Spinal cord (tissue), 9 donors: ENCODE measurements at regions not wholly inside any gene's neighbourhood (a gene's known extent, or its start where the extent isn't known, plus 50 kb on each side); places are given as distances from the start of the nearest gene placed in this dataset.

Experiments
- DNase-seq, 6 donors: peaks; one replicate each; pipeline versions ENCODE4 v3.0.0 to v3.0.0-alpha.2; 2013 to 2015; ENCODE audit warnings: low spot score in 6 of 6, low read depth in 4 of 6
- H3K27ac ChIP-seq: one replicate; pipeline ENCODE4 v1.5.1; 2013; ENCODE audit warnings: low read depth, low read length, control low read depth
- H3K27me3 ChIP-seq: one replicate; pipeline ENCODE4 v1.6.1; 2013; ENCODE audit warnings: low read length; ENCODE audit not compliant: control insufficient read depth, insufficient read depth
- H3K36me3 ChIP-seq: one replicate; pipeline ENCODE4 v1.6.1; 2013; ENCODE audit warnings: low read length; ENCODE audit not compliant: control insufficient read depth, insufficient read depth
- H3K4me1 ChIP-seq: one replicate; pipeline ENCODE4 v1.6.1; 2013; ENCODE audit warnings: low read length; ENCODE audit not compliant: control insufficient read depth, insufficient read depth
- H3K4me3 ChIP-seq: one replicate; pipeline ENCODE4 v1.5.1; 2013; ENCODE audit warnings: low read depth, low read length, control low read depth
- H3K9me3 ChIP-seq: one replicate; pipeline ENCODE4 v1.6.1; 2013; ENCODE audit warnings: low read length; ENCODE audit not compliant: control insufficient read depth, insufficient read depth
- WGBS: methylation state at CpG from one replicate; pipeline ENCODE4 v1.1.5; 2013; ENCODE audit warnings: missing lambda C conversion rate; ENCODE audit not compliant: insufficient coverage; 5-methylcytosine and 5-hydroxymethylcytosine counted together
- donor health status: healthy.

GRCh38 chr2:168336786-168337388, 89.5 kb upstream of the STK39 start:
- Histone ChIP-seq H3K9me3 (no peaks in the 10 kb centered on the region), H3K27ac (no peak overlapping the region), H3K27me3 (no peaks in the 10 kb centered on the region), H3K4me3 (no peak overlapping the region), H3K36me3 (no peaks in the 10 kb centered on the region), H3K4me1 (no peaks in the 10 kb centered on the region)
- WGBS: 89% methylated on average over 6 of the region's 6 CpGs
- DNase-seq: no peak

GRCh38 chr2:168338292-168338691, 90.9 kb upstream of the STK39 start:
- WGBS: no CpG with 5 or more reads among the region's 3 CpGs

DNA sequence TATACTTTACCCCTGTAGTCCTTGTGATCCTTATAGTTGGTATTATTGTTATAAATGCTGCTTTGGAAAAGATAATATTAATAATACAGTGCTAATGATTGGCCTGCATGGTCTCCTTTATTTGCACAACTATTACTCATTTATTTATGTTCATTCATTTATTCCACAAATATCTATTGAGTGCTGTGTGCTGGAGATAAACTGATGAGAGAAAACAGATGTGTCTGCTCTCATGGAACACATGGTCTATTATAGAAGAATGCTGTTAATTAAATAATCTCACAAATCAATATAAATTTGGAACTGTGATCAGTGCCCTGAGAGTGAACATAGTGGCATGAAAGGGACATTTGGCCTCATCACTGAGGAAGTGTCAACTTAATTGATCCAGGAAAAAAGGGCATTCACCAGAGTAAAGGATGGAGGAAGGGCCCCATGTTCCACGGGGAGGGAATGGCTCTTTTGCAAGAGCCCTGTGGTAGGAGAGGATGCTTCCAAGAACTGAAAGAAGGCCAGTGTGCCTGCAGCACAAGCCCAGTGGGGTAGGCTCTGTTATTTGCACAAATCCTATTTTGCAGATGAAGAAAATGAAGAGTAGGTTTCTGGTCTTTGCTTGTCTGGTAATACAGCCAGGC, 91.5 kb upstream of the STK39 start:
- Histone ChIP-seq H3K27ac (no peak overlapping the region), H3K4me3 (no peak overlapping the region), H3K4me1 (no peaks in the 10 kb centered on the region), H3K27me3 (no peaks in the 10 kb centered on the region), H3K36me3 (no peaks in the 10 kb centered on the region), H3K9me3 (no peaks in the 10 kb centered on the region)
- WGBS: 25% methylated on average over 1 of the region's 1 CpG
- no peak for DNase-seq

More at GRCh38 chr2:168338292-168338691, 90.9 kb upstream of the STK39 start:
- Histone ChIP-seq H3K4me3 (no peak overlapping the region), H3K9me3 (no peaks in the 10 kb centered on the region), H3K4me1 (no peaks in the 10 kb centered on the region), H3K27ac (no peak overlapping the region), H3K27me3 (no peaks in the 10 kb centered on the region), H3K36me3 (no peaks in the 10 kb centered on the region)
- no peak for DNase-seq

DNA sequence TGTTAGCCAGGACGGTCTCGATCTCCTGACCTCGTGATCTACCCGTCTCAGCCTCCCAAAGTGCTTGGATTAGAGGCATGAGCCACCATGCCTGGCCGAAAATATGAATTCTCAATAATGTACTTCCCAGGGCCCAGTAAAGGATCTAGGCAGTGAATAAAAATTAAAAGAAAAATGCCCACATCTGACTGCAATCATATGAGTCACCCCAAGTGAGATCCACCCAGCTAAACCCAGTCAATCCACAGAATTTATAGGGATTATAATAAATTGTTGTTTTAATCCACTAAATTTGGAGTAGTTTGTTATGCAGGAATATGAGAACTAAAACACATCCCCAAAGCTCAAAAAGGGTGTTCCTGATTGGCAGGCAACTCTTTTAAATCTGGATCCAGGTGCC, 93.5 kb upstream of the STK39 start:
- Histone ChIP-seq H3K4me3 (no peak overlapping the region), H3K4me1 (no peaks in the 10 kb centered on the region), H3K9me3 (no peaks in the 10 kb centered on the region), H3K27ac (no peak overlapping the region), H3K27me3 (no peaks in the 10 kb centered on the region), H3K36me3 (no peaks in the 10 kb centered on the region)
- WGBS: no CpG with 5 or more reads among the region's 5 CpGs
- DNase-seq: no peak

GRCh38 chr2:168343586-168343985, 96.2 kb upstream of the STK39 start:
- WGBS: 100% methylated on average over 1 of the region's 5 CpGs

DNA sequence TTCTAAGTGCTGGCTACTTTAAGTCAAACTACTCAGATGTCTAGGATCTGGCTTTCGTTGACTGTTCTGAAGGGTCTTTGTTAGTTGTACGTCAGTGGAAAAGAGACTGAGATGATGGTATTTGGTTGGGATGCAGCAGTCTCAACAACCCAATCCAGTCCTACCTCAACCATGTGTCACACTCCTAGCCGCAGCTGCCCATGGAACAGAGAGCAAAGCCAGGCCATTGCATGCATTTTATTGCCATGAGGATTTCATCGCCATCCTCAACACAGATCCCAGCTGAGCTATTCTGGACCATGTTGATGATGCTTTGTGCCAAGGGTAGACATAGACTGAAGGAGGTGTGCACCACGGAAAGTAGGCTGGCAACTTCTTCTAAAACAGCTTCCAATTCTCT, 97.3 kb upstream of the STK39 start:
- WGBS: 100% methylated on average over 1 of the region's 5 CpGs
- Histone ChIP-seq H3K9me3 (no peaks in the 10 kb centered on the region), H3K27me3 (no peaks in the 10 kb centered on the region), H3K27ac (no peak overlapping the region), H3K4me1 (no peaks in the 10 kb centered on the region), H3K4me3 (no peak overlapping the region), H3K36me3 (no peaks in the 10 kb centered on the region)
- DNase-seq: no peak

More at GRCh38 chr2:168343586-168343985, 96.2 kb upstream of the STK39 start:
- no peaks in the 10 kb centered on the region for H3K4me1 ChIP-seq
- H3K27me3 ChIP-seq: no peaks in the 10 kb centered on the region
- no peak overlapping the region for H3K27ac ChIP-seq
- no peaks in the 10 kb centered on the region for H3K36me3 ChIP-seq
- no peak overlapping the region for H3K4me3 ChIP-seq
- no peaks in the 10 kb centered on the region for H3K9me3 ChIP-seq
- no peak for DNase-seq

DNA sequence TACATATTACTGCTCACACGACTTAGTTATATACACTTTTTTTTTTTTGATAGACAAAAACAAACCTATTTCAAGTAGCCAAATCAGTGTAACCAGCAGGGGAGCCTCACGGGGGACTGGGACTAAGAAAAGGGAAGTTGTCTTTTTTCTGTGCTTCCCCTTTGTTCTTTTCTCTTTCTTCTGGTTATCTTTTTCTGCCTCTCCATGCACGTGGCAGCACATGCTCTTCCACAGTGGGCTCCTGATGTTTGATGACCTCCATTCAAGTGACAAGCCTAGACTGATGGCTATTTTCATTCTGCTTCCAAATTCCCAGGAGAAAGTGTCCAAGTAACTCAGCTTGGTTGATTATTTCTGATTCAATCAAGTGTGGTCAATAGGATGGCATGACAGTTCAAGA, 98.2 kb upstream of the STK39 start:
- 11% methylated on average over 1 of the region's 3 CpGs for WGBS

DNA sequence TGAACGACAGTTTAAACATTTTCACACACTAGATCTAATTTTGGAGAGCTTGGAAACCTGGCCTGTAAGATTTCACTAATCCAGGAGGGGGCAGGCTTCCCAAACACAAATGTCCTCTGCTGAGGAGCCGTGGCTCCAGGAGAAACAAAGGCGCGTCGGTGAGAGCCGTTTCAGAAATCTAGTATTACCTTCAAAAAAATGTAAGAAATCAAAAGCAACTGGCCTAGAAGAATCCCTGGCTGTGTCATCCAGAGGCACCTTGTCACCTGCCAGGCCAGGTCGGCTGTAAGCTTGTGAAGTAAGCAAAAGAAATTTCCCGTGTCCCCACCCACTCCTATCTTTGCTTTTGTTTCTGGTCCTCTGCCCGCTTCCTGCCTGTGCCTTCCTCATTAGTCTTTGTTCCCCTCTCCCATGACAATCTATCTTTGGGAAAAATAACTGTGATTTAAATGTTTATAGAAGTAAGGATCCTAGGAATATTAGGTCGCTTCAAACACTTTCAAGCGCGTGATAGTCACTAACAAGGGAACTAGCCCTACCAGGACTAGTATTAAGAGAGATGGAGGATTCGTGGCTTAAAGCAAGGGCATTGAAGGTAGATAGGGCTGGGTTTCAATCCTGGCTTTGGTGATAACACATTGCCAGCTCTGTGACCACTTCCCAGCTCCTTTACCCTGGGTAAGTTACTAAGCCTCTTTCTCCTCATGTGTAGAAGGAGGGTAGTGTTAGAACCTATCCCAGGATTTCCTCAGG, 99.5 kb upstream of the STK39 start:
- 3% methylated on average over 5 of the region's 13 CpGs for WGBS
- no peaks in the 10 kb centered on the region for H3K4me1 ChIP-seq
- H3K27ac ChIP-seq: no peak overlapping the region
- no peaks in the 10 kb centered on the region for H3K36me3 ChIP-seq
- peak overlapping the region; percentile 64 for H3K4me3 ChIP-seq
- no peaks in the 10 kb centered on the region for H3K27me3 ChIP-seq
- H3K9me3 ChIP-seq: no peaks in the 10 kb centered on the region
- peak; percentile 61 to 96 (median 76) for DNase-seq

More for the DNA sequence above, 98.2 kb upstream of the STK39 start:
- DNase-seq: no peak
- H3K9me3 ChIP-seq: no peaks in the 10 kb centered on the region
- no peak overlapping the region for H3K27ac ChIP-seq
- no peaks in the 10 kb centered on the region for H3K27me3 ChIP-seq
- H3K4me3 ChIP-seq: no peak overlapping the region
- H3K4me1 ChIP-seq: no peaks in the 10 kb centered on the region
- no peaks in the 10 kb centered on the region for H3K36me3 ChIP-seq

DNA sequence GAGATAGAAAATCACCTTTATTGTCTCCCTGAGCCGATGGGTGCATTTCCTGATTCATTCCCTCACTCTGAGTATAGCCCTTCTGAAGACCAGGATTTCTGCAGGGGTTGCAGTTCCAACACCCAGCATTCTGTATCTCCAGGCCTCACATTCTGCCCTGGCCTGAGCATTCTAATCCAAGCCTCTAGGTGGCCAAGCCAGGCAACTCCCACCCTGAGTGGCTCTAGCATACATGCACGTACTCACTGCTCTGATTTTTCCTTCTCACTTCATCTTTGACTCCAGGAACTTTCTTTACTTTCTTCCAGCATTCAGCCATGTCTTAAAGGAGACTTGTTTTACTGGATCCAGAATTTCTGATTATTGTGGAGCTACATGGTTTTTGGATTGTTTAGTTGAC, 100.7 kb upstream of the STK39 start:
- DNase-seq: no peak
- no peaks in the 10 kb centered on the region for H3K36me3 ChIP-seq
- H3K27ac ChIP-seq: no peak overlapping the region
- no peaks in the 10 kb centered on the region for H3K27me3 ChIP-seq
- H3K4me3 ChIP-seq: no peak overlapping the region
- no peaks in the 10 kb centered on the region for H3K9me3 ChIP-seq
- WGBS: 100% methylated on average over 1 of the region's 2 CpGs
- H3K4me1 ChIP-seq: no peaks in the 10 kb centered on the region

GRCh38 chr2:168350380-168350779, 103.0 kb upstream of the STK39 start:
- H3K27me3 ChIP-seq: no peaks in the 10 kb centered on the region
- peaks cover 3% of the 10 kb centered on the region for H3K4me1 ChIP-seq
- H3K4me3 ChIP-seq: no peak overlapping the region
- no peaks in the 10 kb centered on the region for H3K9me3 ChIP-seq
- H3K27ac ChIP-seq: no peak overlapping the region
- H3K36me3 ChIP-seq: no peaks in the 10 kb centered on the region
- WGBS: no CpG with 5 or more reads among the region's 2 CpGs
- no peak for DNase-seq
